SKM-1 treated with dmso at 0.1 percent for 144 hours (cell line): ENCODE measurements at regions not wholly inside any gene's neighbourhood (a gene's known extent, or its start where the extent isn't known, plus 50 kb on each side); places are given as distances from the start of the nearest gene placed in this dataset.

Experiments used
- DNase-seq: peaks from one replicate; lab custom pipeline; 2025; ENCODE audit not compliant: unreplicated experiment; lab: John Stamatoyannopoulos, UW

GRCh38 chr13:64937302-64937701 lies 2292.8 kb downstream of the PCDH9 start:
- no peak for DNase-seq

- DNase-seq: no peak
These were observed 2293.3 kb downstream of the PCDH9 start for GRCh38 chr13:64936879-64937278.

GRCh38 chr13:64935441-64935840 lies 2294.7 kb downstream of the PCDH9 start:
- DNase-seq: no peak

GRCh38 chr13:64934569-64935362 lies 2295.4 kb downstream of the PCDH9 start:
- no peak for DNase-seq

- no peak for DNase-seq
These were observed 2299.5 kb downstream of the PCDH9 start for GRCh38 chr13:64930636-64931035.

- no peak for DNase-seq
These were observed 2301.2 kb downstream of the PCDH9 start for GRCh38 chr13:64928696-64929499.

- DNase-seq: no peak
These were observed 2304.4 kb downstream of the PCDH9 start for GRCh38 chr13:64925727-64926126.

- no peak for DNase-seq
These were observed 2304.9 kb downstream of the PCDH9 start for GRCh38 chr13:64925284-64925683.

GRCh38 chr13:64924401-64924800 lies 2305.7 kb downstream of the PCDH9 start:
- no peak for DNase-seq

- no peak for DNase-seq
These were observed 2312.6 kb downstream of the PCDH9 start for GRCh38 chr13:64917566-64917965.

- no peak for DNase-seq
These were observed 2318.0 kb downstream of the PCDH9 start for GRCh38 chr13:64912141-64912540.

GRCh38 chr13:64910096-64910495 lies 2320.0 kb downstream of the PCDH9 start:
- DNase-seq: no peak

GRCh38 chr13:64909184-64909583 lies 2321.0 kb downstream of the PCDH9 start:
- DNase-seq: no peak

GRCh38 chr13:64900039-64900438 lies 2330.1 kb downstream of the PCDH9 start:
- DNase-seq: no peak

- no peak for DNase-seq
These were observed 2345.2 kb downstream of the PCDH9 start for GRCh38 chr13:64884976-64885375.

GRCh38 chr13:64877176-64877575 lies 2353.0 kb downstream of the PCDH9 start:
- no peak for DNase-seq

- no peak for DNase-seq
These were observed 2358.4 kb downstream of the PCDH9 start for GRCh38 chr13:64871742-64872141.

- no peak for DNase-seq
These were observed 2360.6 kb downstream of the PCDH9 start for GRCh38 chr13:64869539-64869938.

GRCh38 chr13:64867856-64868255 lies 2362.3 kb downstream of the PCDH9 start:
- no peak for DNase-seq

GRCh38 chr13:64866331-64866730 lies 2363.8 kb downstream of the PCDH9 start:
- DNase-seq: no peak

GRCh38 chr13:64855506-64855905 lies 2374.6 kb downstream of the PCDH9 start:
- DNase-seq: no peak

- DNase-seq: no peak
These were observed 2380.1 kb downstream of the PCDH9 start for GRCh38 chr13:64850017-64850416.
